NCI-H345 (cell line): ENCODE measurements at regions not wholly inside any gene's neighbourhood (a gene's known extent, or its start where the extent isn't known, plus 50 kb on each side); places are given as distances from the start of the nearest gene placed in this dataset.

Experiments used
- DNase-seq: peaks from one replicate; lab custom pipeline; 2025; lab: John Stamatoyannopoulos, UW

DNA sequence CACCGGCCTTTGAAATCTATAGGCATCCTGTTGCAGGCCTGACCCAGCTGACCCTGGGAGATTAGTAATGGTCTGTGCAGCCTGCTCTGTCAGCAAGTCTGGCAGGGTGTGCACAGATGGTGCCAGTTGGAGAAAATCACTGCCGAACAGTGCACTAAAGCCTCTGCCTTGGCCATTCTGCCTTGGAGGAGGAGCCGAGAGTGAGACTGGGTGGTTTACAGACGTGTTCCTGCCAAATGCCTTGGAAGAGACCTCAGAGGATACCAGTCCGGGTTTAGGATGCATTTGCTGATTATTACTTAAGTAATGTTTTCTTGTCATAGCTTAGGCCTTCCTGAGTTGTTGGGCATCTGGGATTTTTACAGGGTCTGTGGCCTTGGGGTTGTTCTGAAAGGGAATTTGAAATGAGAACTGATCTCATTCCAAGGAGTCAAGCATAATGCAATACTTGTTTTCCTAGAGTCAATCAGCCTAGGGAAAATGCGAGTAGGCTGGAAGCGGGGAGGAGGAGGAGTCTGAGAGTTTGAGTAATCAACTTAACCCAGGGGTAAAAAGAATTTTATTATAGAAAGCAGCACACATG lies 292.1 kb downstream of the SOX4 start:
- DNase-seq = no peak

DNA sequence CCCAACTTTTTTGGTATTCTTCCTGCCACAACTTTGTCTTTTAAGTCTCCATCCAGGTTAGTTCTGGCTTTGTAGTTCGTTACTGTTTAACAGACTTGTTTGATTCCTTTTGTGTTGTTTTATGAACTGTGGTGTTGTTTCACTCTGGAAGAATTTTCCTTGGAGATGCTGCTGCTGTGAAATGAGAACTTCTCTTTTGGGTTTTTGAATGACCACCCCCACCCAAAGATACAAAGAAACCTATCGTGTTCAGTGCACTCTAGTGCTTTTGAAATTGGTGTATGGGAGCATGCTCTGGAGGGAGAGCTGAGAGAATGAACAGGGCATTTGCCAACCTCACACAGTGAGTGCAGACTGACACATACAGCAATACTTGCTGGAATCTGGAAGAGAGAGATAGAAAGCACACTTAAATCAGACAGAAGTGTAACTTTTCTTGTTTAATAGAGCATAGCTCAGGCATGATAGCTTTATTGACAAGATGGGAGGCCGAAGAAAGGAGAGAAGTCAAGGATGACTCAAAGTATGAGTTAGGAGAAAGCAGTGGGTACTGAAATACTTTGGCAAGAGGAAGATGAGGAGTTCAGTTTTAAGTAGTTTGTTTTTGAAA lies 293.1 kb downstream of the SOX4 start:
- no peak for DNase-seq

DNA sequence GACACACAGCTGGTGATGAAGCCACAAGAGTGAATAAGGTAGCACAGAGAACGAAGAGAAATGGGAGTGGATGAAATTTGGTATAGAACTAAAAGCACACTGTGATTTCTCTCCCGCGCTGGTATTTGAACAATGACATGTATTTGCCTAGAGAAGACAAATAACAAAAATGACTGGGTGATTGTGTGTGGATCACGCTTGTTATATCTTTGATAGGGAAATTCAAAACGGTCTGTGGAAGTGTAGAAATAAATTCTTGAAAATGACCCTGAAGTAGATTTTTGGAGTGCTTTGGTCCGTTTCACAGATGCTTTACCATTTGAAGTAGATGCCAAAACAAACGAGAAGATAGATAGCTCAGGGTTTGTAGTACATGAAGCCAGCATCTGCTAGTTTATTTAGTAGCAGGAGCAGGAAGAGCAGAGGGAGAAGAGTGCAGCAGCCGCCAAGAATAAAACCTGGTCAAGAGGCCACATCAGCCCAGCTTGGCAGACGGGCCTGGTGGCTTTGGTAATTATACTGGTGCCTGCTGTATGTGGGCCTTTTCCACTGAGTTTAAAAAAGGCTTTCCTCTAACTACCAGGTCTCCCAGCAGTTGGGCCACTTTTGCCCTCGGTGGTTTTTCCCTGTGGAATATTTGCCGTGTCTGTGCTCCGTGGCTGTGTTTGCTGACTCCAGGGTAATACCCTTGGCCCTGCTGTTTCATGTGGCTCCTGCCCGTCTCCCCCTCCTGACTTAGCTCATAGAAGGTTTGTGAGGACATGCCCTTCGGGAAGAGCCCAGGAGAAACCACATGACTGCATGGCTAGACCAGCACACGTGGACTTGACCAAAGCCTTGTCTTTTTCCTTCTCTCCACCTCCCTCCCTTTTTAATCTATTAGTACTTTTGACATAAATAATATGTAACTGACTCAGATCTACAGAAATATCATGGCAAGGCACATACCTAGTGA lies 294.0 kb downstream of the SOX4 start:
- peak; percentile 19 for DNase-seq

DNA sequence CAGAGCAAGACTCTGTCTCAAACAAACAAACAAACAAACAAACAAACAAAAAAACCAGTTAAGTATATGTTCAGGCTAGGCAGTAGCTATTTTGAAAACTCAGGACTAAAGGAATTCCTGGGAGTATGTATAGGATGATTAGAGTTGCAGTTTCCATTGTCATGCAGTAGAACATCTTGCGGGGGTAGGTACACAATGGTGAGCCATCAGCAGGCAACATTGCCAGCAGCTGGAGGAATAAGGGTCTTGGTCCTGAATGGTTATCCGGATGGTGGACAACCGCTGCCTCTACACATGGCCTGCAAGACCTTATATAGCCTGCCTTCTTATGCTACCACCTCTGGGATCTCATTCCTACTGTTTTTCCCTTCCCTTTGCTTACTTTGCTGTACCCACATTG lies 297.5 kb downstream of the SOX4 start:
- DNase-seq = no peak

DNA sequence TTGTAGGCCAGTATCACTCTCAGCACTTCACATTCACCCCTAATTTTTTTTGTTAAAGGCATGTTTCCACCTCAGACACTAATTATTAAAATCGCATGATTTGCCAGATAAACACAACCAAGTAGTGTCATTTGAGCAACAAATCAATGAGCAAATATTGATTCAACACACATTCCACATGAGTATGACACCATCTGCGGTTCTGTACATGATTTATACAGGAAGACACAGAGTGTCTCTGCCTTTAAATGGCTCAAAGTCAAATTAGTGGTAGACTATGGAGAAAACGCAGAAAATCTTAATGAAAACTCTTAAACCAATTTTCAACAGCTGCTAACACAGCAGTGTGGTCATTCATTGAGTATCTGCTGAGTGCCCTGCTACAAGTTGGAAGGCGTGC lies 300.2 kb downstream of the SOX4 start:
- no peak for DNase-seq

DNA sequence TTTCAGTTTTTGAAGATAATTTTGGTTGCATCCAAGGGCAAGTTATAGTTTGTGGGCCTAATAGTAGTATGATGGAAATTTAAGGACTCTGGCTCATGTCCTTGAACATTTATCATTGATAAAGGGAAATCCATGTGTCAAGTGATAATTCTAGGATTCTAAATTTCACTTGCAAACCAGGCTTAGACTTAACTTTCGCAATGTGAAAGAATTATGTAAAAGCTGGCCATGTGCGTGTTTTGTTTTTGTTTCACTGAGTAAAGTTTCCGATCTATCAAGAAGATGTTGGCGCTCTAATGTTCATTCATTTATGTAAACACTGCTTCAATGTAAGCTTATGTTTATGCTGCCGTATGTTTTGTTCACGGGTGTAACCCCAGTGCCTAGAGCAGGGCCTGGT lies 302.0 kb downstream of the SOX4 start:
- no peak for DNase-seq

DNA sequence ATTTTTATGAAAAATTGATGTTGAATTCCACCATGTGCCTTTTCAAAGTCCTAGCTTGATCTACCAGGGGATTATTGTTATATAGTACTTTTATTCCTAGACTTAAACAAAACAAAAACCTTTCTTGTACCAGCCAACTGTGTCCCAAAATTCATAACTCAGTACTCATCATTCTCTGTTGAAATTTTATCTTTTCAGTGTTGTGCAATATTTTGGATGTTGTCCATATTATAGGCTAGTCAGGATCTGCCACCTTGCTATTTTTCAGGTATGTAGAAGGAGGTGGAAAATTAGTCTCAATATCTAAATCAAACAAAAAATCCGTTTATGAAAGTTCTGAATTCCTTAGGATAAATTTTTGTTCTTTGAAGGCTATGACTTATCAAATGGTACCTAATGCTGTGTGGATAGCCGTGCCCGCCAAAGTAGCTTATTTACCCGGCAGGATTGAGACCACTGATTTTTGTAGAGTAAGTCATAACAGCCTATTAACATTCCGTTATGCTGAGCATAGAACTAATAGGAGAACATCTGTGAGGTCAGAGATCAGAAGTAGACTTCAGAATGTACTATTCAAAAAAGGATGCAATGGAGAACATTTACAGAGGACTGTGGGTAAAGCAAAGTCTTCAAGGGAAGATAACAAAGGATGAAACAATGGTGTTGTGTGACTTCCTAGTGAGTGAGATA lies 304.7 kb downstream of the SOX4 start:
- no peak for DNase-seq

DNA sequence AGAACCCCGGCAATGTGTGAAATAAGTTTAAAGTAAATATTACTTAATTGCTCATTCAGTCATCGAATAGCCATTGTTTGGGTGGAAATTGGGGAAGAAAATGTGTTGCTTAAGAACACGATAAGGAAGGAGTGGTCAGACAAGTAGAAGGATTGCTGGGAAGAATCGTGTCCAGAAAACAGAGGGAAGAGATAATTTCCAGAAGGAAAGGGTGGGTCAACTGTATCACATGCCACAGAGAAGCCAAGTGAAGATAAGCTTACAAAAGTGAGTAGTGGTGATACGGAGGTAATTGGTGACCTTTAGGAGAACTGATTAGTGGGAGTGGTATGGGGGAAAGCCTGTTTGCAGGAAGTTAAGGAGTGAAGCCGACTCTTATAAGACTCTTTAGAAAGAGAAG lies 306.2 kb downstream of the SOX4 start:
- no peak for DNase-seq

DNA sequence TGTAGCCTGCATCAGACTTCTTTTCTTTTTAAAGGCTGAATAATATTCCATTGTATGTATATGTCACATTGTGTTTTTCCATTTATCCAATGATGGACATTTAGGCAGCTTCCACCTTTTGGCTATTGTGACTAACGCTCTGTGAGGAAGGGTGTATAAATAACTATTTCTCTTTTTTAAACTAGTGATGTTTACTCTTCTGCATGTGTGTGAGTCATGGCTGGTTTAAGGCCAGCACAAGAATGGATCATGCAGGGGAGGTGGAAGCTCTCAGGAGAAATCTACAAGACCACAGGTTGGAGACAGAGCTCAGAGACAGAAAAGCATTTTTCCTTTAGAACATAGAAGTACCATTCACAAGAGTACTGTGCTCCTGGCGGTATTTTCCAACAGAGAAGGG lies 307.2 kb downstream of the SOX4 start:
- DNase-seq = no peak

DNA sequence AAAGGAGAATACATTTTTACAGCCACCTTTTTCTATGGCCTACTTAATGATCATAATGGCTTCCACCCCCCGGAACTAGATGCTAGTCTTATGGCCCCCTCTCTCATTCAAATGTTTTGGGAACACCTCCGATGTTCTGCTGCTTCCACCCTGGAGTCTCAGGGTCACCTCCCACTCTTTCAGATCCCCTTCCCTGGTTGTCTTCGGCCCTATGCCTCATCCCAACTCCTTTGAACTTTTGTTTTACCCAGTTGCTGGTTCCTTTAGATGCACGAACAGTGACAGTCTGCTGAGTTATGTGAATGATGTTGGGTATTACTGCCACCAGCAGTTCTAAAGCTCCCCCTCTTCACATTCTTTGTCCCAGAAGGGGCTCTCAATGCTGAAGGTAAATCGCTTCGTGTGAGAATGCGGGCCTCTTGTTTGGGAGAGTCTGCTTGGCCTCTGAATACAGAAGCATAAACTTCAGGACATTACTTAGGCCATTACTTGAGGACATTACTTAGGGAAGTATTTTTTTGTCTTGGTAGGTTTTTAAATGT lies 309.1 kb downstream of the SOX4 start:
- DNase-seq = no peak

DNA sequence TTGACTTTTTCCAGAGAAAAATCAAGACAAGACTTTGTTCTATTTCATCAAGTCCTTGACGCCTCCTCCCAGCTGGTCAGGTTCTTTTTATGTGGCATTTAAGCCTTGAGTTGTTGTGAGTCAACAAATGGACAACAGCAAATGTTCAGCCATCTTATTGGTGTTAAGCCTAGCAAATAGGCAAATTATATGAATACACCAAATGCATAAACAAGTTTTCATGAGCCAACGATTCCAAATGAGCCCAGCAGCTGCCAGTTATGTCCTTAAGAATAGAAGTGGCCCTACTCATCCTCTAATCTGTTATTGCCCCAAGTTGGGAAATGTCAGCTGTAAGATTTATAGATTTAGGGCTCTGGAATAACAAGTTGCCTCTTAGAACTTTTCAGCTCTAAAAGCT lies 312.0 kb downstream of the SOX4 start:
- DNase-seq = no peak

DNA sequence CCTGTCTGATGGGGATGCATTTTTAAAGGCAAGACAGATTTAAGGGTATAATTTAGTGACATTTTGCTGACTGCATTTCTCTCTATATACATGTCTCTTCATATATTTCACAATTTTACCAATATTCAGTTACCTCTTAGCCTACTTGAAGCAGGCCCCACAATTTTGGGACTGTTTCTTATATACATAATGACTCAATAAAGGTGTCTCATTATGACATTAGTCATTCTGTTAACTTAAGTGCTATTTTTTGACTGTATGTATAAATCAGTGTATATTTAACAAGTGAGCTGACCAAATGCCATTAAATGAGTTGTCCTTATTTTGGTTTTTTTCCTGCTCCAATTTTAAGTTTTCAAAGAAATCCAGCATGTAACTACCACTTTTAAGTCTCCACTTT lies 313.3 kb downstream of the SOX4 start:
- no peak for DNase-seq

DNA sequence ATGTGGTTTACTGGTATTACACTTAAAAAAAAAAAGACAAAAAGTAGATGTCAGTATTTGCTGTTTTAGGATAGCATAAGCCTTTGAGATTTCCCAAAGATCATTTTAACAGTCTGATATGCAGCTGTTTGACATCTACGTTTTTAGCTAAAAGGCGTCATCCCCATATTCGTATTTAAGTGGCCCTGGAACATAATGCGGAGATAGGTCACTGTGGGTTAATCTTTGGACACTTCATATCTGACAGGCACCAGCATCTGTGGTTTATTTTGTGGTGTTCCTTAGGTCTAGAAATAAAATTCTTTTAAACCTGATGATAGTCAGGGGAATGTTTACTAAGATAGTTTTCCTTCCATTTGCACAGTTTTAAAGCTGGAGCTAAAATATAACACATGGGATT lies 313.7 kb downstream of the SOX4 start:
- DNase-seq = no peak

DNA sequence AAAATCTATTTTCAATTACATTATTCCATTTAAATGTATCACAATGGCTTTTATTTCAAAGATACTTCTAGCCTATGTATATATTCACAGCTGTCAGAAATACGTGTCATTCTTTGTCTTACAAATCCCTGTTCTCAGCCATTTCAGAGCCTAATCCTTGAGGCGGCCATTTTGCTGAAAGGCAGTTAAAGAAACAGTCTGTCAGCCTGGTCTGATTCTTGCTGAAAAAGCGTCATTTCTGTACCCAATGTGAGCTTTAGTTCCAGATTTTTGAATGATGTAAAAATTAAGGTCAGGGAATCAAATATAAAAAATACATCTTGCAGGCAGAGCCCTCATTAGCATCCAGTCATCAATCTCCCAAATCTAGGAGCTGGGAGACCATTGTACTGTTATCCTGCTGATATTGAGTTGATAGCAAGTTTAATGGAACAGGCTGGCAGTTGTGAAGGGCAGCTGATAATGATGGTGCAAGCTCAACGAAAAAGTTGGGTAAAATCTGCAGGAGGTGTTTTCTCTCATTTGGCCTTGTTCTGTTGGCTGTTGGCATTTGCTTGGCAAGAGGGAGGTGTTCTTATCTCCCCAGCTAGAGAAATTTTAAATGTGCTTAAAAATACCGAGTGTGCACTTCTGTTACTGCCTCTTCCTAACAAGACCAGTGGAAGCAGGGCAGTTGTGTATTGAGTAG lies 314.8 kb downstream of the SOX4 start:
- no peak for DNase-seq

DNA sequence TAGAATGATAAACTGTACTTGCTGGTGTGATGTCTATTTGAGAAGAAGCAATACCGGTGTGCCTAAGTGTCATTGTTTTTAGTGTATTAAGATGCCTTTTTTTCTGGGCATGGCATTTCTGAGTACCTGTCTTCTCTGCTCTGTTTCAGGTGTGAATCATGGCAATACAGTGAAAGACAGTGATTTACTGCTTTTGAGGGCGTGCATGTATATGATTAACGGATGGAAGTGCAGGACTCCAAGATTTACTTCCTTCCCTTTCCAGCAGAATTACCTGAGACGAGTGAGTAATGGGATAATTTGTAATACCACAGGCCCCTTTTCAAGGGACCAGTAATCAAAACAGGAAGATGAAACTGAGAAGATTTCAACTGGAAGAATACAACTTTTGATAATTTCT lies 315.8 kb downstream of the SOX4 start:
- DNase-seq = no peak

DNA sequence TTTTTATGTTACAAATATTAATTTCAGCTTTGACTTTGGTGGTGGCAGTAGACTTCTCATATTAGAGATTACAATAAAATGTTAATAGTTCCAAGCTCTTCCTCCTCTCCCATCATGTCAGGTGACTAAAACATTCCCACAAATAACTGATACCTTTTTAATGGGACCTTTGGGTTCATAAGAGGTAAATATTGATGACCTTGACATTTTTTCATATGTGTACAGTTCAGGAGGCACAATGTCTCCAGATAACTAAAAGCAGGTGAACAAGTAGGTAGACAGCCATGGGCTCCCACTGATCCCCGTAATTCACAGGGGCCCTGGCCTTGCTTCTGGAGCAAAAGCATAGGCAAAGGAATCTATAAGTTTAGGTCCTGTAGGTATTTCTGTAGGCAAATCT lies 317.7 kb downstream of the SOX4 start:
- DNase-seq = no peak

DNA sequence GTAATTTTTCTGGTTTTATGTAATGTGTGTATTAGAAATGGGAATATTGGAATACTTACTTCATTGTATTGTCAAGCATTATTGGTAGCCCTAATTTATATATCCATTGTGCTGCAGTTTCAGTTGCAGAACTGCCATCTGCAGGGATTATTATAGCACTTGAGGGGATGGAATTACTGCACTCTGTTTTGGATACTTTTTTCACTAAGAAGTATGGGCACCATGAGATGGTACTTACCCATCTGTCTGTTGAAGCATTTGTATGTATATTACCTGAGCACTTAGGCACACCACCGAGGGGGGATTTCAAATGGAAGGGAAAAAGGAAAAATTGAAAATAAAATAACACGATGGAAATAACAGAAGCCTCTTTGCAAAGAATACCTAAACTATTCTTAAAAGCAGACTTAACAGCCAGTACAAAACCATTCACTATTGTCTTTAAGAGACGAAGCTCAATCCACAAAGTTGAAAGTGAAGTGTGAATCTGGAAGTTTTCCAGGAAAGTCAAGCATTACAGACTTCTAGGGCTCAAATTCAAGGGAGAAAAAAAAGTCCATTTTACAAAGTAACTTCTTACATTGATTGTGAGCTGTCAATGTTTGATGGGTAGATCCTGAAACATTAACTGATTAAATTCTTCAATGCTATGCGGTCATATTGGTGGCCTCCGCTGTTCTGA lies 318.7 kb downstream of the SOX4 start:
- no peak for DNase-seq

DNA sequence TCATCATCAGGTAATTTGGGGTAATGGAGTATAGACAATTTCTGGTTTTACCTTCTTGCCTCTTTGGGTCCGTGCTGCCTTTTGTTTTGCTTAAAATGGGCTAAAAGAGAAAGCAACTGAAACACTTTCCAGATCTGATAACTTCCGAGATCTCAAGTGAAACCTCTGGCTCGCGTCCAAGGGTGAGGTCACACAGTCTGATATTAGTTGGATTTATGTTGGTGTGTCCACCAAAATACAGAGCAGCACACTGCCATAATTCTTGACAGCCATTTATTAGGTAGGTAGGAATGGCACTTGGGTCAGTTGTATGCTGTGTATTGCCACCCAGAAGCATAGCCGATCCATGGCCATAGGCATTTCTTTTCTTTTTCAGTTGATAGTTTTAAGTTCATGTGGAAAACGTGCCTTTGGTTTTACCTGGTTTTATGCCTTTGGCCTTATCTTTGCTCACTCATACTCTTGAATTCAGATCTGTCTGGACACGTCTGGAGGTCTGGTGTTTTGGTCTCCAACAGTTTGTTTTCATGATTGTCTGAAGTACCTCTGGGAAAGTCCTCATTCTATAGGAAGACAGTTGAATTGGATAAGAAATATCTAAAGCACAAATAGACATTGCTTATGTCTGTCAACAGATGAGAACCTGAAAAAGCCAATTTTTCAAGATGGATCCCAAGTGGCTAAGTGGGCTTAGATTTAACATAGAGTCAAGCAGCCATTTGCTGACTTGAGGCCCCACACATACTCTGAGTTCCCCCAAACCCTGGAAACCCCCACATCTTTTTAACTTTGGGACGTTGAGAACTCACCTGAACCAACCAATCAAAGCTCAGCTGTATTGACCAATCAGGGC lies 320.8 kb downstream of the SOX4 start:
- DNase-seq = no peak

DNA sequence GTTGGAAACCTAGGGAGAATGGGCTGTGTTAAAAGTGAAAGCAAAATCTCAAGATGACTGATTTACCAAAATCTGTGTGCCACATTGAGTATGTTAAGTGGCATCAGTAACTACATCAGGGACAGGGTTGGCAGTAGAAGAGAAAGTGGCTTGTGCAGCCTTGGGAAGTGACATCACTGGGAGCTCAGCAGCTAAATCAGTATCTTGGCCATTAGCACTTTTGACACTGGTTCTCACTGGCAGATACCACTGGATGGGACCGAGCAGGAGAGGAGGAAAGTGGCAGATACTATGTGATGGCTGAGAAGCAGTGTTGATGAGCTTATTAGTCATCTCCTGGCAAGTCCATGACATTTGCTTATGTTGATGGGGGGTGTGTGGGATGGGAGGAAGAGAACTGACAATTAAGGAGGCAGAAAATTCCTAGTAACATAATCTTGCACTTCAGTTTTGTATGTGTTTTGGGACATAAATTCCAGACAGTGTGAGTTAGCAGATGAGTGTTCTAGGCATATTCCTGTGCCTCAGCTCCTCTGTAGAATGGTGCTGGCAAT lies 322.2 kb downstream of the SOX4 start:
- no peak for DNase-seq

DNA sequence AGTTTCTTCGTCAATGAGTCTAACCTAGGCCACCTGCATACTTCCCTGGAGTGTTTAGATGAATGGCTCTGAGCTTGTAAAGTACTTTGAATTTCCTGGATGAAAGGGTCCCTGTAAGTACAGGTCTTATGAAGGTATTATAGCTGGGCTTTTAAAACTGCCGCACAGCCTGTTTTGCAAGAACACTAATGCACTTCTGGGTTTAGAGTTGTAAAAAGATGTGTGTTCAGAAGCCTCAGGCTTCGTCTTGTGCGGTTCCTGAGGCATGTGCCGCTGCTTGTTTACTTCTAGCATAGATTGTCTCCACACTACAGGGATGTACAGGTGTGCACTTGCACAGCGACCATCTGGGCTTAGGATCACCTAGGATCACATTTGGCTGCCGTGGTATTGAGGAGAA lies 324.5 kb downstream of the SOX4 start:
- DNase-seq = no peak
